Gastroesophageal sphincter (tissue), 3 donors: ENCODE measurements at regions not wholly inside any gene's neighbourhood (a gene's known extent, or its start where the extent isn't known, plus 50 kb on each side); places are given as distances from the start of the nearest gene placed in this dataset.

ENCODE experiments used
- CTCF ChIP-seq, 4 experiments: fragments of 200-600 bp in 2 of 4; fragments of 450-650 bp in 2 of 4; sonication (generic) in 1 of 4; IDR thresholded peaks; one replicate each; pipeline ENCODE4 v1.5.1; 2017 to 2019; ENCODE audit warnings: antibody characterized with exemption in 4 of 4, mild to moderate bottlenecking in 2 of 4, moderate library complexity in 2 of 4
- EP300 ChIP-seq: sonication (generic); formaldehyde crosslinking; IDR thresholded peaks from one replicate; pipeline ENCODE4 v1.6.1; 2017; ENCODE audit warnings: antibody characterized with exemption, mild to moderate bottlenecking
- POLR2A ChIP-seq, 2 donors: fragments of 450-650 bp; IDR thresholded peaks; one replicate each; pipeline ENCODE4 v1.6.1; 2017; ENCODE audit warnings: antibody characterized with exemption in 2 of 2, mild to moderate bottlenecking in 2 of 2, moderate library complexity in 1 of 2

GRCh38 chr5:97836816-97837215, 653.8 kb upstream of the RIOK2 start:
- TF ChIP-seq CTCF (IDR thresholded peaks at IDR 0.05) (no peak), POLR2A (IDR thresholded peaks at IDR 0.05) (no peak), EP300 (no peak)
